GM12878 (cell line): ENCODE measurements at regions not wholly inside any gene's neighbourhood (a gene's known extent, or its start where the extent isn't known, plus 50 kb on each side); places are given as distances from the start of the nearest gene placed in this dataset.

Experiments
- HCFC1 ChIP-seq: fragments of 150-350 bp; IDR thresholded peaks from 2 replicates; pipeline ENCODE4 v1.6.1; 2014; ENCODE audit warnings: low read length
- LARP7 ChIP-seq: fragments of 450-650 bp; IDR thresholded peaks from 2 replicates; pipeline ENCODE4 v1.6.1; 2017; ENCODE audit warnings: mild to moderate bottlenecking
- TF ChIP-seq, protein P1 (sequence below), 3 experiments: IDR thresholded peaks in 2 of 3; conservative IDR thresholded peaks in 1 of 3; 2 replicates each; pipeline ENCODE4 v1.5.1; 2011; ENCODE audit warnings: low read depth in 3 of 3, low read length in 3 of 3, mild to moderate bottlenecking in 3 of 3, control low read depth in 2 of 3, moderate library complexity in 2 of 3, inconsistent platforms in 1 of 3, mixed read lengths in 1 of 3; ENCODE audit not compliant: control insufficient read depth in 2 of 3, insufficient read depth in 1 of 3; ENCODE audit errors: extremely low read depth in 1 of 3
- TF ChIP-seq, protein P2 (sequence below): fragments of 450-650 bp; formaldehyde crosslinking; IDR thresholded peaks from 2 replicates; pipeline ENCODE4 v1.4.0; 2022; ENCODE audit warnings: mild to moderate bottlenecking, moderate library complexity

DNA sequence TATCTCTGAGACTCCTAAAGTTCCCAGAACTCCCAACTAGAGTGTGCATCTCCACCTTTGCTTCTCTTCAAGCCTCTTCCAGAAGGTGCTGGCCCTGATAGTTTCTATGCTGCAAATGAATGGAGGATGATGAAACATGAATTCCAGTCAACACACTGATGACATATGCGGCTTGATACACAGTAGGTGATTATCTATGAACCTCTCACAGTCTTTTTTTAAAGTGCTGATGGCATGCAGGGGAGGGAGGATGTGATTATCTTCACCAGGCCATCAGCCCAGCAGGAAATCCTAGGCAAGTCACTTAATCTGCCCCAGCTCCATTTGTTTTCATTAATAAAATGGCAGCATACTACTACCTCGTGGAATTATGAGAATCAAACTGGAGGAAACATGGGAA is 548.5 kb downstream of the SOX6 start:
- TF ChIP-seq, protein P1, sequence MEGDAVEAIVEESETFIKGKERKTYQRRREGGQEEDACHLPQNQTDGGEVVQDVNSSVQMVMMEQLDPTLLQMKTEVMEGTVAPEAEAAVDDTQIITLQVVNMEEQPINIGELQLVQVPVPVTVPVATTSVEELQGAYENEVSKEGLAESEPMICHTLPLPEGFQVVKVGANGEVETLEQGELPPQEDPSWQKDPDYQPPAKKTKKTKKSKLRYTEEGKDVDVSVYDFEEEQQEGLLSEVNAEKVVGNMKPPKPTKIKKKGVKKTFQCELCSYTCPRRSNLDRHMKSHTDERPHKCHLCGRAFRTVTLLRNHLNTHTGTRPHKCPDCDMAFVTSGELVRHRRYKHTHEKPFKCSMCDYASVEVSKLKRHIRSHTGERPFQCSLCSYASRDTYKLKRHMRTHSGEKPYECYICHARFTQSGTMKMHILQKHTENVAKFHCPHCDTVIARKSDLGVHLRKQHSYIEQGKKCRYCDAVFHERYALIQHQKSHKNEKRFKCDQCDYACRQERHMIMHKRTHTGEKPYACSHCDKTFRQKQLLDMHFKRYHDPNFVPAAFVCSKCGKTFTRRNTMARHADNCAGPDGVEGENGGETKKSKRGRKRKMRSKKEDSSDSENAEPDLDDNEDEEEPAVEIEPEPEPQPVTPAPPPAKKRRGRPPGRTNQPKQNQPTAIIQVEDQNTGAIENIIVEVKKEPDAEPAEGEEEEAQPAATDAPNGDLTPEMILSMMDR (IDR thresholded peaks at IDR 0.05 in 2 of 3, conservative IDR thresholded peaks at IDR 0.05 in 1 of 3; ENCODE audit: control insufficient read depth in 2 of 3, extremely low read depth in 1 of 3, insufficient read depth in 1 of 3, low read depth in 3 of 3, low read length in 3 of 3) = no peak
- TF ChIP-seq LARP7 (no peak), HCFC1 (no peak)
- TF ChIP-seq, protein P2, sequence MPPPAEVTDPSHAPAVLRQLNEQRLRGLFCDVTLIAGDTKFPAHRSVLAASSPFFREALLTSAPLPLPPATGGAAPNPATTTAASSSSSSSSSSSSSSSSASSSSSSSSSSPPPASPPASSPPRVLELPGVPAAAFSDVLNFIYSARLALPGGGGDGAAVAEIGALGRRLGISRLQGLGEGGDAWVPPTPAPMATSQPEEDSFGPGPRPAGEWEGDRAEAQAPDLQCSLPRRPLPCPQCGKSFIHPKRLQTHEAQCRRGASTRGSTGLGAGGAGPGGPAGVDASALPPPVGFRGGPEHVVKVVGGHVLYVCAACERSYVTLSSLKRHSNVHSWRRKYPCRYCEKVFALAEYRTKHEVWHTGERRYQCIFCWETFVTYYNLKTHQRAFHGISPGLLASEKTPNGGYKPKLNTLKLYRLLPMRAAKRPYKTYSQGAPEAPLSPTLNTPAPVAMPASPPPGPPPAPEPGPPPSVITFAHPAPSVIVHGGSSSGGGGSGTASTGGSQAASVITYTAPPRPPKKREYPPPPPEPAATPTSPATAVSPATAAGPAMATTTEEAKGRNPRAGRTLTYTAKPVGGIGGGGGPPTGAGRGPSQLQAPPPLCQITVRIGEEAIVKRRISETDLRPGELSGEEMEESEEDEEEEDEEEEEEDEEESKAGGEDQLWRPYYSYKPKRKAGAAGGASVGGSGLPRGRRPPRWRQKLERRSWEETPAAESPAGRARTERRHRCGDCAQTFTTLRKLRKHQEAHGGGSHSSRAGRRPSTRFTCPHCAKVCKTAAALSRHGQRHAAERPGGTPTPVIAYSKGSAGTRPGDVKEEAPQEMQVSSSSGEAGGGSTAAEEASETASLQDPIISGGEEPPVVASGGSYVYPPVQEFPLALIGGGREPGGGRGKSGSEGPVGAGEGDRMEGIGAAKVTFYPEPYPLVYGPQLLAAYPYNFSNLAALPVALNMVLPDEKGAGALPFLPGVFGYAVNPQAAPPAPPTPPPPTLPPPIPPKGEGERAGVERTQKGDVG (CRISPR knock-in tag) = no peak
